GM18907 (cell line): ENCODE measurements at regions not wholly inside any gene's neighbourhood (a gene's known extent, or its start where the extent isn't known, plus 50 kb on each side); places are given as distances from the start of the nearest gene placed in this dataset.

Experiments used
- ATAC-seq: cut with Tn5 transposase; IDR thresholded peaks from one replicate; pipeline ENCODE4 v1.9.1; 2021; ENCODE audit warnings: mild to moderate bottlenecking, moderate library complexity; ENCODE audit not compliant: unreplicated experiment

GRCh38 chr2:122451040-122451439 lies 695.6 kb downstream of the TSN start:
- ATAC-seq, result no peak

DNA sequence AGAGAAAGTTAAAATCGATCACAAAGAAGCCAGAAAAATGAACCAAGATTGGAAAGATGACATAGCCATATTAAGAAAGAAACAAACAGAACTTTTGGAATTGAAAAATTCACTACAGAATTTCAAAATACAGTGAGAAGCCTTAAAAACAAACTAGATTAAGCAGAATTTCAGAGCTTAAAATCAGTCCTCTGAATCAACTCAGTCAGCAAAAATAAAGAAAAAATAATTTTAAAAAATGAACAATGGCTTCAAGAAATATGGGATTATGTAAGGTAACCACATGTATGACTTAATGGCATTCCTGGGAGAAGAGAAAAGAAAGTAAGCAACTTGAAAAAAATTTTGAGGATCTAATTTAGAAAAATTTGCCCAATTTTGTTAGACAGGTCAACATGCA lies 696.2 kb downstream of the TSN start:
- no peak for ATAC-seq

- ATAC-seq, result no peak
These were observed 713.7 kb downstream of the TSN start for GRCh38 chr2:122469147-122469546.

- ATAC-seq, result no peak
These were observed 716.3 kb downstream of the TSN start for GRCh38 chr2:122471753-122472152.

DNA sequence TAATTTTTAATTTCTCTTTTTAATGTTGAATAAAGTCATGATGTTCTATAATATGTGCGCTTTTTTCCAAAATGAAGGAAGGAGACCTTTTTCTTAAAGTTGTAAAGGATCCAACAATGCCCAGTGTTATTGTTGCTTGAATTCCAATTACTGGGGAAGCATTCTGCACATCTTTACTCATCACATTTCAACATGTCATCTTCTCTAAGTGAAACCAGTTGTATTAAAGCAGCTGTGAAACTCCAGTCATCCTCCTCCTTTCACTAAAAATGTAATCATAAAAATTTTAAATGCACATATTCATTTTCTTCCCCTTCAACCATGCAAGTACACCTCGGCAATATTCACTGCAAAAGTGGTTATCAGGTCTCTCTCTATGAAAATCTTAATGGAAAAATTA lies 722.7 kb downstream of the TSN start:
- ATAC-seq, result no peak

- ATAC-seq, result no peak
These were observed 723.3 kb downstream of the TSN start for GRCh38 chr2:122478771-122479170.

- no peak for ATAC-seq
These were observed 725.2 kb downstream of the TSN start for GRCh38 chr2:122480501-122481243.

GRCh38 chr2:122481244-122481622 lies 725.8 kb downstream of the TSN start:
- no peak for ATAC-seq

DNA sequence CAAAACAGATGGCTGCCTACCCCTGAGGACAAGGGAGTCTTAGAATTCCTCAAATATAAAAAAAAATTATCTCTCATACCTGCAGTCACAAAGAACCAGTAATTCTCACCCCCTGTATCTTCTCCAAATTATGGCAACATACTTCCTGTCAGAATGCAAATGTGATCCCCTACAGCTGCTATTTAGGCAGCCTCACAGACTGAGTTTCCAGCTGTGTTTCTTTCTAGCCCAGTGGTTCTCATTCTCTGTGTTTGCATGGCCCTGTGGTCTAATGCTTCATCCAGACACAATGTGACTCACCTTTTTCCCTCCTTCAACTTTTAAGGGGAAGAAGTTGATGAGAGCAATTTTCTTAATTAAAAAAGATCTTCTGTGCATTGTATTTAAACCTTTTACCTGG lies 726.3 kb downstream of the TSN start:
- no peak for ATAC-seq

DNA sequence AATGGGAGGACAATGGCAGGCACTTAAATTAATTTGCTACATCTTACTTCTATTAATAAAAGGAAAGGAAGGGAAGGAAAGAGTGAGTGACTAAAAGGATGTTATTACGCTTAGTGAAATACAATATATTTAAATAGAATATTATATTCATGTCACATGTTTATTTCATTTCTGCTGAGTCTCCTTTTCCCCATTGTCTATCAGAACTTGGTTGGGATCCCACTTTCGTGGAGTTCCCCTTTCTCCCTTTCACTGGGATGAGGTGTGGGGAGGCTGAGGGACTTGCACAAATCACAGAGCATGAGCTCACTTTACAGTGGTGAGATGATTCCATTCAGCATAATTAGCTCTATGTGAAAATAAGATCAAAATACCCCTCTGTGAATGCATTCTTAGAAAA lies 730.6 kb downstream of the TSN start:
- no peak for ATAC-seq

DNA sequence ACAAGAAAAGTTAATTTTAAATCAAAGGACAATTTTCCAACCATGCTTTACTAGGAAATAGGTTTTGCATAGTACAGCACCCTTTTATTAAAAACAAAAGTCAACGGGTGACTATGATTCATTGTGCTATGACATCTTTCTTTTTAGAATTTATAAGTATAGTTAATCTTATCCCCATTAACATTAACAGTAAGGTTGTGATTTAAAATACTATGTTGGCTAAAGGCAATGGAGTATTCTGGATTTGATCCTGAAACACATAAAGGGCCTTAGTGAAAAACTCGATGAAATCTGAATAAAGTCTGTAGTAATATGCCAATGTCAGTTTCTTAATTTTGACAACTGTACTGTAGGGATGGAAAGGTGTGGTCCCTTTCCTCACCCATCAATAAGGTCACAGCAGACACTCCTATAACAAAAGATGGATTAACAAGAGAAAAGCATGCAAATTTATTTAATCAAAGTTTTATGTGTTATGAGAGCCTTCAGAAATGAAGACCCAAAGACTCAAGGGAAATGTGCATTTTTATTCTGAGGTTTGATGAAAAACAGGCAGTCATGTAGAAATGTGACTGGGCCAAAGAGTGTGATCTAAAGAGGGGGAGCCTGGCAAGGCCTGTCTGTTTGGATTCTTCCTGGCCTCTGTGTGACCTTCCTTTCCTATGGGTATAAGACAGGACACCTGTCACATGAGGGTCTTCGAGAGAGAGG lies 731.4 kb downstream of the TSN start:
- ATAC-seq, result no peak

DNA sequence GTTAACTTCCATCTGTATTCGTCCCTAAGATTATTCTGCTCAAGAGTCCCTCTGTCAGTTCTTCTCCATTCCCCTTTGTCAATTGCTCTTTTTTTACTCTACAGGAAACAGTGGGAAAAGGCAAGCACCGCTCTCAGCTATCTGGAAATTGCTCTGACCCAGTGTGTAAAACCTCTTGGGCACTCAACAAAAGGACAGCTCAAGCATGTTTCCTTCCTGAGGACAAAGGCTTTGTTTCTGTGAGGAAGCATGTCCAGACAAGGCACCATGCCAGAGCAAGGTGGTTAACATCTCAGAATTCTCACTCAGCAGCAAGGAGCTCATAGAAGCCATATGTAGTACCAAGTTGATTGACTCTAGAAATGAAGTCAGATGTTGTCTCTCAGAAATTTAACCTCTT lies 735.6 kb downstream of the TSN start:
- ATAC-seq, result no peak

- ATAC-seq, result no peak
These were observed 745.1 kb downstream of the TSN start for GRCh38 chr2:122500316-122501105.

GRCh38 chr2:122506620-122507019 lies 751.2 kb downstream of the TSN start:
- ATAC-seq, result no peak

DNA sequence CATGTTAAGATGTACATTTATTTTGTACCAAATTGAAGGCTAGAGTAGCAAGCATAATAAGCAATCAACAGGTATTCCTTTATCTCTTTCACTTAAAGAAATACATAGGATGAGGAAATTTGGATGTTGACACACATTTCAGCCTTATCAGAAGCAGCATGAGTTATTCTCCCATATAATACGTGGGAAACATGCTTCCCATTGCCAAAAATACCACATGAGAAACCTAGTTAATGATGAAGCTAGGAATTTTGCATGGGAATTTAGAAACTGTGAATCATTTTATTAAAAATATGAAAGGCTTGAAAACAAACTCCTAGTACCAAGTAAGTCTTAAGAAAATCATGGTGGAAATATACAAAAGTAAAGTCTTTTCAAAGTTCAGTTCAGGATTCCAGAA lies 751.8 kb downstream of the TSN start:
- no peak for ATAC-seq

GRCh38 chr2:122512091-122512490 lies 756.6 kb downstream of the TSN start:
- no peak for ATAC-seq

DNA sequence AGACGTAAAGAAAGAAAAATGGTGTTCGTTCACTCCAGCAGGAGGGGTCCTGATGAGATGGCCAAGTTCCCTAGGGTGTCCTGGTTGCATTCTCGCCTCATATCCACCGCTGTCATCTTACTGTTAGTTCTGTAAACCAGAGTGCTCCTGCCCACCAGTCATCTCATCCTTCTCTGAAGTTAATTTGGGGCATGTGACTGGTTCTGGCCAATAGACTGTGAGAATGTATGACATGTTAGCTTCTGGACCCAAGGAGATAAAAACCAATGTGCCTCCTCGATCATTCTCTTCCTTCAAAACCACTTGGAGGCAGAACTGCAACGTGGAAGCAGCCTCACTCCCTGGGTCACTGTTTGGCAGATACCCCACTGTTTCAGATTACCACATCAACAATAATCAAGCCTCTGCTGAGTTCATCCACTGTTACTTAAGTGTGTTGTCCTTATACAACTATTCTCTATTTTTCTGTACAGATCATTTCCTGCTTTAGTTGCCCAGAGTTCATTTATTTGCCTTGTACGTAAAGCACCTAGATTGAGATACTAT lies 759.1 kb downstream of the TSN start:
- no peak for ATAC-seq

- ATAC-seq, result no peak
These were observed 760.4 kb downstream of the TSN start for GRCh38 chr2:122515731-122516290.

DNA sequence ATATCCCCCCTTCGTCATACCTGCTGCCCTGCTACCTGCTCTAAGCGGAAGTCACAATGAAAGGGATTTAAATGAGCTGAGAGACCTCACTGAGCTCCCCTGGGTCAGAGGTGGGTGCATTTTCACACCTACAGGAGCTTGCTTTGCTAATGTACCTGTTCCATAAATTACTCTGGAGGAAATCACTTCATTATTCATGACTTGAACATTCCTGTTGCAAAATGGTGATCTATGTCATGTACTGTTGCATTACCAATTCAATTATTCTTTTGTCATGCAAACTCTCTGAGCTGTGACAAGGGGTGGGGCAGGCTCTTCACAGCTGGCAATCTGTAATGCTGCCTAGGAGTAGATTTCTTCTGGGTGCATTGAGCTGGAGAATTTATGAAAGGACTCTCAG lies 761.3 kb downstream of the TSN start:
- ATAC-seq, result no peak

GRCh38 chr2:122519366-122519765 lies 763.9 kb downstream of the TSN start:
- ATAC-seq, result no peak
